Activated CD4-positive, alpha-beta T cell treated with anti-CD3 and anti-CD28 coated beads for 48 hours (primary cell): ENCODE measurements at regions not wholly inside any gene's neighbourhood (a gene's known extent, or its start where the extent isn't known, plus 50 kb on each side); places are given as distances from the start of the nearest gene placed in this dataset.
"Not testable (repeated sequence)": the region's sequence is repeated elsewhere in the genome, so short reads cannot be mapped to it uniquely, and the experiment has no call there.

Experiments
- DNase-seq: peaks from one replicate; pipeline ENCODE4 v3.0.0-alpha.2; 2020

DNA sequence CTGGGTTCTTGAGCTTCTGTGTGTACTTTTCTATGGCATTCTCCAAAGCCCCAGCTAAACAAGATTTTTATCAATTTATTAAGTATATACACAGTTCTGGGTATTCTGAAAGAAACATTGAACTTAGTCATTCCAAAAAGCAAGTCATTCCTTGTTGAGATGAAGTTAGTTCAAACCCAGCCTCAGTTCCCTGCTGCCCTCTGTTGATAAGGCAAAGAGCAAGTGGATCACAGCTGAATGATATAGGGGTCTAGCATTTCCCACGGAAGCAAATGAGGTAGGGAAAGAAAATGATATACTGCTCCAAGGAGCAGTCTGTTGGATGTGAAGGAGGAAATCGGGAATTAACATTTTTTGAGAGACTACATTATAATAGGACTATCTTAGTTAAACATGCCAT is 841.8 kb upstream of the TENM4 start:
- no peak for DNase-seq

GRCh38 chr11:80281194-80281593 is 840.4 kb upstream of the TENM4 start:
- DNase-seq, result no peak

DNA sequence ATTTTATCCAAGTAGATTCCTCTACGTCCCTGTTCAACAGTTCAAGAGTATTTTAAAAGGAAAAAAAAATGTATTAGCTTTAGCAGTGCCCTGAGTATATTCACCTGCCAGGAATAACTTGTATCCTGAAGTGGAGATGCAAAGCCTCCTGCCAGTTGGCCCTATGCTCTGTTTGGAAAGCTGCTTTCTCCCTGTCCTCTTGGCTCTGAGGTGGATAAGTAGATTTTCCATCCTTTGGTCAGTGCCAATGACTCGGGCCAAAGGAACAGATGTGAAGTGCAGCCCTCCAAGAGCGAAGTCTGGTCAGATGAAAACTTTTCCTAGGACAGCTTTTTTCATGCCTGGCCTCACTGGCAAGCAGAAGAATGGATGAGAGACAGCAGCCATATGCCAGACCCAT is 839.9 kb upstream of the TENM4 start:
- DNase-seq, result no peak

DNA sequence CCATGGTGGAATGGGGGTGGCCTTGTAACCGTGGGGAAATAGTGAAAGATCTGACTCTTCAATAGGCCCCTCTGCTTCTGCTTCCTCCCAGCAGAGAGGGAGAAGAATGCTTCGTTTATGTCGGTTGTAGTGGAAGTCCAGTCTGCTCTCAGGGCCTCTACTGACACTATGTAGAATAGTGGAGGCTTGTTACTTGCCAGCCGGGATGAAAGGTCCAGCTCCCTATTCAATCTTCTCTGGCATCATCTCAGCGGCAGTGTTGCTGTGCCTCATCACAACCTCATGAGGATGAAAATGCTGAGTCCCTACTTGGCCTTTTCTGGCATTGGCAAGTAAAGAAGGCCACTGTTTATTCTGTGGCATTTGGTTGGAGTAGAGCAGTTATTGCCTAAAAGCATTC is 820.9 kb upstream of the TENM4 start:
- DNase-seq, result no peak

DNA sequence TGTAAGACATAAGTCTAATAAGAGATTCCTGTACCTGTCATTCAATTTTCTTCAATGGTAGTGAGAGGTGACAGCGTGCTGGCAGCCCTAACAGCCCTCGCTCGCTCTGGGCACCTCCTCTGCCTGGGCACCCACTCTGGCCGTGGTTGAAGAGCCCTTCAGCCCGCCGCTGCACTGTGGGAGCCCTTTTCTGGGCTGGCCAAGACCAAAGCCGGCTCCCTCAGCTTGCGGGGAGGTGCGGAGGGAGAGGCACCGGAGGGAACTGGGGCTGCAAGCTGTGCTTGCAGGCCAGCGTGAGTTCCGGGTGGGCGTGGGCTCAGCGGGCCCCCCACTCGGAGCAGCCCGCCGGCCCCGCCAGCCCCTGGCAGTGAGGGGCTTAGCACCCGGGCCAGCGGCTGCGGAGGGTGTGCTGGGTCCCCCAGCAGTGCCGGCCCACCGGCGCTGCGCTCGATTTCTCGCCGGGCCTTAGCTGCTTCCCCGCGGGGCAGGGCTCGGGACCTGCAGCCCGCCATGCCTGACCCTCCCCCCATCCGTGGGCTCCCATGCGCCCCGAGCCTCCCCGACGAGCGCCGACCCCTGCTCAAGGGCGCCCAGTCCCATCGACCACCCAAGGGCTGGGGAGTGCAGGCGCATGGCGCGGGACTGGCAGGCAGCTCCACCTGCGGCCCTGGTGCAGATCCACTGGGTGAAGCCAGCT is 816.6 kb upstream of the TENM4 start:
- DNase-seq, result not testable (repeated sequence)

DNA sequence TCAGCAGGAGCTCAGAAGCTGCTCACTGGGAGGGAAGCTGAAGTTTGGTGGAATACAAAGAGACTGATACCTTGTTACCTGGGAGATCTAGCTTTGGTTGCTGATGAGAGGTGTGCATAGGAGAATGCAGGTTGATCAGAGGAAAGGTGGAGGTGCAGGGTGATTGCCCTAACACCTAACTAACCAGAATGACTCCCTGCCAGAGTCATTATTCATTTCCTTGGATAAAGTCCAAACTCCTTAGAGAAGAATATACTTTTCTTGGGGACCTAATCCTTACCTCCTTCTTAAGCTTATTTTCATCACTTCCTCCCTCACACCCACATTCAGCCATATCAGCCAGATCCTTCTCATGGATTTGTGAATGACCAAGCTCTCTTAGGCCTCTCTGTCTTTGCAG is 814.2 kb upstream of the TENM4 start:
- DNase-seq, result no peak

- no peak for DNase-seq
Observed at GRCh38 chr11:80241766-80242165, 800.9 kb upstream of the TENM4 start.

DNA sequence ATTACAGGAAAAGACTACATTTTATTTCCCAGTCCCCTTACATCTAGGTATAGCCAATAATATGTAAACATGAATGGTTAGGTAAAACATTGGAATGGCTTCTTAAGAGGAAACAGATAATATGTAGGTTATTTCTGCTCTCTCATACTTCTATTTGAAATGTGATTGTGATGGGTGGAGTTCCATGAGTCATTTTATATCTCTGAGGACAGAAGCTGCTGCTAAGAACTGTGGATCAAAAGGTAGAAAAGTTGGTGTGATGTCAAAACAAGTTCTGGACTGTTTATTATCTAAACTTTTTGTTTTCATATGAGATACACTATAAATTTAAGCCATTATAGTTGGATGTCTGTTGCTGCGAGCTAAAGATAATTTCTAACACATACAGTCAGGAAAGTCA is 799.4 kb upstream of the TENM4 start:
- DNase-seq, result no peak

DNA sequence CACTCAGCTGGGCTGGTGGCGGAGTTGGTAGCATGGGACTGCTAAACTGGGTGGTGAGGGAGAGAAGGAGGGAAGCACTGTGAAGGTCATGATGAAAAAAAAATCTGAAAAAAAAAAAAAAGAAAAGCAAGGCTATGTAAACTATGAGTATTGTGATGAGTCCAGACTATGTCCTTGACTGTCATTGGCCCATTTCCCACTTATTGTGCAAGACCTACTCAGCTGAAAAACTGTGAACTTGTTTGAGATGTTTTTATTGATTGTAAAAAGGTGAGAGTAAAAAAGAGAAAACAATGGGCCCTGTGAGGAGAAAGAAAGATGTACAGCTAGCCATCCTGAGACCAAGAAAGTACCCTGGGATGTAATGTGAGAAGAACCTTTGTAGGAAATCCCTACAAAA is 798.4 kb upstream of the TENM4 start:
- no peak for DNase-seq

- DNase-seq, result no peak
Observed at GRCh38 chr11:80227915-80228314, 787.1 kb upstream of the TENM4 start.

- DNase-seq, result no peak
Observed at GRCh38 chr11:80214413-80214812, 773.6 kb upstream of the TENM4 start.

DNA sequence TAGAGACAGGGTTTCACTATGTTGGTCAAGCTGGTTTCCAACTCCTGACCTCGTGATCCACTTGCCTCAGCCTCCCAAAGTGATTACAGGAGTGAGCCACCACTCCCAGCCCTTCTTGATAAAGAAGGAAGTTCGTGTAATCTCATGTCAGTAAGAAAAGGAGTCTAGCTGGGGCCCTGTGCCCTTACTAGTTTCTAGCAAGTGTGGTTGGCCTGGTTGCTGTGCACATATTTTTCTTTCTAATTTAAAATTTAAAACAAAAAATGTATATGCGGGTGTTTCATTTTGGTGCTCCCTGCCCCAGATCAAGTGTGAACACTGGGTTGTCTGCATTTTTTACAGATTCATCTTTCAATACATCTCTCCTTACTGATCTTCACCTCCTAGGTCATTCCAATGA is 770.8 kb upstream of the TENM4 start:
- DNase-seq, result no peak

- DNase-seq, result no peak
Observed at GRCh38 chr11:80204021-80204420, 763.2 kb upstream of the TENM4 start.

- DNase-seq, result no peak
Observed at GRCh38 chr11:80196932-80197554, 756.2 kb upstream of the TENM4 start.

GRCh38 chr11:80196041-80196440 is 755.2 kb upstream of the TENM4 start:
- DNase-seq, result no peak

- no peak for DNase-seq
Observed at GRCh38 chr11:80194625-80195024, 753.8 kb upstream of the TENM4 start.

DNA sequence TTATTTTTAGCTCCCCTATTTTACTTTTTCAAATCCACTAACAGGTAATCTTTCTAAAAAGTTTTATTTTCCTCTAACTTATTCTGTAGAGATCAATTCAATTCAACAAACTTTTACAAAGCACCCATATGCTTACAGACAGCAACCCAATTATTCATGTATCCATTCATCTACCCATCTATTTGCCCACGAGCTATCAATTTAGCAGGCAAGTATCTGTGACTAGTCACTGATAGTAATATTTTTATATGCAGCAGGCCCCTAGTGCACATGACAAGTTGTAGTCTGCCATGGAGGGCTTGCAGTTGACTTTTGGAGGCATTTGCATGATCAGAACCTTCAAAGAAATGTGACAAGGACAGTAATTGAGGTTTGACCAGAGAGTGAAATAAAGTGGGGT is 753.2 kb upstream of the TENM4 start:
- DNase-seq, result no peak

- no peak for DNase-seq
Observed at GRCh38 chr11:80188076-80188627, 747.3 kb upstream of the TENM4 start.

DNA sequence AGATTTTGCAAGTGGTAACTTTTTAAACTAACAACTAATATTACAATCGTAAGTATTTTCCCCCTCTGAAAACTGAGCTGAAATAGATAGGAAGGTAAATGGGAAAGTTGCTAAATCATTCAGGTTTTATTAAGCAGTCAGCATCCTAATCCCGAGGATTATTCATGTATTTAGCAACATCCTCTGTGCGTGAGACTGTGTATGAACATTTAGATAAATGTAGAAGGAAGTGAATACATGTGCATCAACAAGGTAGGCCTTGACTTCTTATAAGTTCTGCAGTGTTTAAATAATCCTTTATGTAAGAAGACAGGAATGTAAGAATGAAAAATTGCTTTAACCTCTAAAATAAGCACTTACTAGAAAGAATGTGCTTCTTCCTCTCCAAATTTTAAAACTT is 745.9 kb upstream of the TENM4 start:
- DNase-seq, result no peak

DNA sequence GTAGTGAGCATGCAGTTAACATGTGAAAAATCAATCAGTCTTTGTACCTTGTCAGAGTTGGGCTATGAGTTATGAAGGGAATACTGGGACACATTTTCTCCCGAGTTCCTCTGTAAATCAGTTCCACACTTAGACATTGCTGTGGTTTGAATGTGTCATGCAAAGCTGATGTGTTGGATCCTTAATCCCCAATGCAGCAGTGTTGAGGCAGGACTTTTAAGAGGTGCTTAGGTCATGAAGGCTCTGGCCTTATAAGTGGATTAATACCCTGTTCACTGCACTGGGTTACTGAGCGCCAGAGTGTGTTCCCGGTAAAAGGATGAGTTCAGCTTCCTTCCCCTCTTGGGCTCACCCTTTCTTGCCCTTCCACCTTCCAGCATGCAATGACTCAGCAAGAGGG is 742.1 kb upstream of the TENM4 start:
- no peak for DNase-seq

DNA sequence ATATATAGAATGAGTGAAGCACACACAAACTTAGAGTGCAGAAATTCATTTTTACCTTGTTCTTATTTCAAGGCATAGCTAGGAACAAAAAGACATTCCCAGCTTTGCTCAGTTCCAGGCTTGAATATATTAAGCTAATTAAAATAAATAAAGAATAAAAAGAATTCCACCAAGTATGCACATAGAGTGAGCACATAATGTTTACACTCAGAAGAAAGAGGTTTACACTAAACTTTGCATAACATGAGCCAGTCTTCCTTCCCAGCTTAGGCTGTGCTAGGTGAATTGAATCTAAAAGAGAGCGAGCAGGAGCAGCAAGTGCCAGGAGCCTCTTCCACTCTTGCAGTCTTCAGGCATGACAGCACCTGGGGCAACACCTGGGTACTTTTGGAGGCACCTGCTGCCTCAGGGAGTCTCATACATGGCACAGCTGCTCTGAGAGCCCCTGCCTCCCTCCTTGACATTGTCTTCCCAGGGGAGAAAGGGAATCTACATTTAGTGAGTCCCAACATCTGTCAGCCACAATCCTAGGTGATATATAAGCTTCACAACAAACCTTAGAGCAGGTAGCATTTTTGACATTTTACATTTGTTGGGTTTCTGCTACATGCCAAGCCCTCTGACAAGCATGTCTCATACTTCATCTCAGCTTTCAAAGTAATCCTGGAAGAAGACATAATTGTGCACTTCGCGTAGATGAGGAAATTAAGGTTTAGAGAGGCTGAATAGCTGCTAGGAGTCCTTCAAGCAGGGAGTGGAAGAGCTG is 732.7 kb upstream of the TENM4 start:
- DNase-seq, result no peak

GRCh38 chr11:80168796-80169195 is 728.0 kb upstream of the TENM4 start:
- no peak for DNase-seq

DNA sequence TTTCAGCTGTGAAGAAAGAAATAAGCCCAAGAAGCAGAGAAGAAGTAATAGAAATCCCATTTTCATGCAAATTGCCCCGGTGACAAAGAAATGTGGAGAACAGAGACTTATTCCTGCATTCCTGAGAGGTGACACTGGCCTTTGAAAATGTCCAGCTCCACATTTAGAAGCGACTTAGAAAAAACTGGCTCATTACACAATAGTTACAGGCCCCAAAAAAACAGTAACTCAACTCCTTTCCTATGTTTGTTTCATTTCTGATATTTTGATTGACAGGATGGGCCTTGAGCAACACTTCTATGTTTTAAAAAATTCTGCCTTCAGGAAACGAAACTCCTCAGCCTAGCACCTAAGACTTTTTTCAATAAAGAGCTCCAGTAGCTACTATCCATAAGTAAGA is 726.9 kb upstream of the TENM4 start:
- no peak for DNase-seq

GRCh38 chr11:80165744-80166143 is 724.9 kb upstream of the TENM4 start:
- no peak for DNase-seq
